Activated CD4-positive, alpha-beta T cell treated with anti-CD3 and anti-CD28 coated beads for 4 hours (primary cell): ENCODE measurements at regions not wholly inside any gene's neighbourhood (a gene's known extent, or its start where the extent isn't known, plus 50 kb on each side); places are given as distances from the start of the nearest gene placed in this dataset.
"Not testable (repeated sequence)": the region's sequence is repeated elsewhere in the genome, so short reads cannot be mapped to it uniquely, and the experiment has no call there.

Source experiments
- DNase-seq, 2 donors: peaks; one replicate each; pipeline ENCODE4 v3.0.0-alpha.2; 2020

DNA sequence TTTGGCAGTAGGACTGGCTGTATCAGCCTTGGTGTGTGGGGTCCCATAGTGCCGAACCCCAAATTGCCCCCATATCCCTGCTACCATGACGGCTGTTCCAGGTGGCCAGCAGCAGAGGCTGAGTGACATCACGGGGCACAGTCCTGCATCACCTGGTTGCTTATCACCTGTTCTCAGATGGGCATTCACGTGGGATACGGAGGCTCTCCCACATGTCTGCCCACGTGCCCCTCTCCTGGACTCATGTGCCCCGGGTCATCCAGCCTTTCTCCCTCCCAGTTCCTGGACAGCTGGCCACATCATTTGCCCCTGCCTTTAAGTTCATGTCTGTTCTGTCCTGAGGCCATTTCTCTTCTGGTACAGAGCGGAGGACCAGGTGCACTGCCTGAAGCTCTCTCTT lies 431.0 kb upstream of the B3GAT1 start:
- no peak for DNase-seq

DNA sequence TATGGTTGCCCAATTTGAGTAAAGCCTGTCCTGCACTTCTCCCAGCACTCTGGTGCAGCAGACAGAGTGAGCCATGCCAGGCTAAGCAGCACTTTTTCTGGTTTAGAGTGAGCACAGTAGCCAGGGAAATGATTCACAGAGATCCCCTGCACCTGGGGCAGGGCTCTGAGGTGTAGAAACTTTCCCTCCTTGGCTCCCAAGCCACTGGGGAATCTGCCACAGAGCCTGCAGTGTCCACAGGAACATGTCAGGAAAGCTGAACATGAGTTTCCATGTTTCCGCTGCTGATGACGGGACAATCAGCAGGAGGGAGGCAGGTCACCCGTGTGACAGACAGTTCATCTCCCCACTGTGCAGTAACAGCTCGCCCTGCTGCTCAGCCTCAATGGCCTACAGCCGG lies 429.9 kb upstream of the B3GAT1 start:
- no peak for DNase-seq

DNA sequence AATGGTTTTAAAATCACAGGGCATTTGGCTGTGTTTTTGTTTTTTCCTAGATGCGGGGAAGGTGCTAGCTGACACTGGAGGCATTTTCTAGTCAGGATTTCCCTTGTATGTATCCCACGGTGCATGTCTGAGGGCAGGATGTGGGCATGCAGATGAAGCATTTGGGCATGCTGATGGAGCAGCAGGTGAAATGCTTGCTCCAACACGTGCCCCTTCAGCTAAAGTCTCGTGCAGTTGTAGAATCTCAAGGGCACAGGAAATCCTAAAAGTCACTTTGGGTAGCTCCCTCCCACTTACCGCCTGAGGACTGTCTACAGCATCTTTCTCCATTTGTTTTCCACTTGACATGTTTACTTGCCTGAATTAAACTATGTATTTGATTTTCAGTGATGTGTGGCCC lies 429.4 kb upstream of the B3GAT1 start:
- DNase-seq: no peak

DNA sequence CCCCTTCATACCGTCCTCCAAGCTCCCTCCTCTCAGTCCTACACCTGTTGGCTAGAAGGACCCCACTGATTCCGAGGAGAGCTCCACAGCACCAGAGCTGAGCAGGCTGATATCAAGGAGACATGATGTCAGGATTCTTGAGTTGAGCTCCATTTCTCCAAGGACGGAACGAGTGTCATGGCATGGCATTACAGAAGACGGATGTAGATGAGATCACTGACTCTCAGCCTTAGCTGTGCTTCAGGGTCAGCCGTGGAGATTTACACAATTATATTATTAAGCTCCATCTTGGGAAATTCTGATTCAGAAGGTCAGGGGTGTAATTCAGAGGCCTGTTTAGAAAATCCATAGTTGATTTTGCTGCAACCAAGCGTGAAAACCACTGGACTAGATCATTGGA lies 428.9 kb upstream of the B3GAT1 start:
- DNase-seq: no peak

DNA sequence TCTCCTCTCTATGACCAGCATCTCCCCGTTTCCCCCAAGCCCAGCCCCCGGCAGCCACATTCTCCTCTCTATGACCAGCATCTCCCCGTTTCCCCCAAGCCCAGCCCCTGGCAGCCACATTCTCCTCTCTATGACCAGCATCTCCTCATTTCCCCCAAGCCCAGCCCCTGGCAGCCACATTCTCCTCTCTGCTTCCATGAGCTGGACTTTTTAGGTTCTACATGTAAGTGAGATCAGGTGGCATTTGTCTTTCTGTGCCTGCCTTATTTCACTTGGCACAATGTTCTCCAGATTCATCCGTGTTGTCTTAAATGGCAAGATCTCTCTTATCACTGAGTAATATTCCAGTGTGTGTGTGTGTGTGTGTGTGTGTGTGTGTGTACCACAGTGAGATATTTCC lies 428.1 kb upstream of the B3GAT1 start:
- not testable (repeated sequence) for DNase-seq

DNA sequence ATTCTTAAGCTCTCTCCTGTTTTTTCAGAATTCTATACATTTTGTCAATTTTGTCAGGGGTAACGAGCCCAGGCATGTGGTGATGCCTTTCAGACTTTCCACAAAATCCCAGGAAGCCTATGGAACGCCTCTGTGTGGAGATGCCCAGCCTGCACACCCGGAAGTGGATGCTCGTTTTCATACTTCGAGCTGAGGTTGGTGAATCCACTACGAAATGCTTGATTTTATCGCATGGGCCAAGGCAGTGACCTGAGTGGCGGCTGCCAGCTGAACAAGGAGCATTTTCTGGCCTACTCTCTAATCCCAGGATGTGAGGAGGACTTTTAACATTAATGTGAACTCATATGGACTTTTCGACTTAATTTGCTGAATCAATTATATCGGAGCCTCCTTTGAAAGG lies 426.7 kb upstream of the B3GAT1 start:
- DNase-seq: no peak

DNA sequence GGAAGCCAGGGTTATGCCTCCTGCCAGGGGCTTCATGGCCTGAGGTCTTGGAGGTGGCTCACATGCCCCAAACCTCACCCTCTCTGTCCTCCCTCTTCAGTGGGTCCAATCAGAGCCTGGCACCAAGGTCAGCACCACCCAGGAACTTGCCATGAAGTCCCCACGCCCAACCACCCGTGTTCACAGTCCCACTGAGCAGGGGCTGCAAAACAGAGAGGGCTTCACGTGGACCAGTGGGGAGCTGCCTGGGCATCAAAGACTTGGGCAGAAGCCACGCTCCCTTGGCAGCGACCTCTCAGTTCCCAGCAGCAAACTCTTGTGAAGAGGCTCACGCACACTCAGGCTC lies 425.8 kb upstream of the B3GAT1 start:
- DNase-seq: no peak

DNA sequence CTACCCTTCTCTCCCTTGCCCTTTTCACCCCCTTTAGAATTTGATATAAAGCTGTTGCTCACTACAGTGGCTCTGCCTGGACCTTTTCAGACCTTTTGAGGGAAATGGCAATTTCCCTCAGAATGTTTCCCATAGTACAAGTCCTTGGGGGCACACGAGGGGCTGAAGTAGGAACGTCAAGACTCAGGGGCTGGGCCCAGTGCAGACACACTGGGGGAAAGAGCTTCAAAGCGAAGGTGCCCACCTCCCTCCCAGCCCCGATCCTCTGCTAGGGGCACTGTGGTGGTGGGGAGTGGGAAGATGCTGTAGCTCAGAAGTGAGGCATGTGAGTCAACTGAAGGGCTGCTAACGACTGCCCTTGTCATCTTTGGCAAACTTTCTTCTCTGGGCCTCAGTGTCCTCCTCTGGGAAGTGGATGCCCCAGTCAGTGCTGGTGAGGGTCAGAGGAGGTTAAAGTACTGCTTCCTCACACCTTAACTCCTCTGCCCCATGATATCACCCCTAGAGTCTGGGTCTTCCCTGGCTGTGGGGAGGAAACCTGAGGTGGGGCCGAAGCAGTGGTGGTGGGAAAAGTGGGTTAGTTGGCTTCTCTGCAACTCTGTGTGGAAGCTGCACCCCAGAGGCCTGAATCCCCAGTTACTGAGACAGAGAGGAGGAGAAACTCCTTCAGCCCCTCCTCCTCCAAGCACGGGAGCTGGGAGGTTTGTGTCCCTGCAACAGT lies 425.3 kb upstream of the B3GAT1 start:
- DNase-seq: no peak

DNA sequence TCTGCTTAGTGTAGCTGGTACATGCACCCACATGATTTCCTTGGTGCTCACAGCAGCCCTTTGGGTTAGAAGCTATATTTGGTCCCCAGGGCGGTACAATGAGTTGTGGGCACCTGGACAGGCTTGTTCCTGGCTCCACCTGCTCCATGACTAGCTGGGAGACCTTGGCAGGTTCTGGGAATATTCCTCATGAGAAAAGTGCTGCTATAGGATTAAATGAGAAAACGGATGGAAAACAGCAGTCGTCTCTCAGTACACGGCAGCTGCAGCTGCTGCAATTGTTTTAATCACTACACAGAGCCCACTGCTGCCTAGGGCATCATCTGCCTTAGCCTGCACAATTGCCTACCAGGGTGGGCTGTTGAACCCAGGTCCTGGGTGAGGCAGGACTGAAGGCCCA lies 424.5 kb upstream of the B3GAT1 start:
- DNase-seq: no peak

DNA sequence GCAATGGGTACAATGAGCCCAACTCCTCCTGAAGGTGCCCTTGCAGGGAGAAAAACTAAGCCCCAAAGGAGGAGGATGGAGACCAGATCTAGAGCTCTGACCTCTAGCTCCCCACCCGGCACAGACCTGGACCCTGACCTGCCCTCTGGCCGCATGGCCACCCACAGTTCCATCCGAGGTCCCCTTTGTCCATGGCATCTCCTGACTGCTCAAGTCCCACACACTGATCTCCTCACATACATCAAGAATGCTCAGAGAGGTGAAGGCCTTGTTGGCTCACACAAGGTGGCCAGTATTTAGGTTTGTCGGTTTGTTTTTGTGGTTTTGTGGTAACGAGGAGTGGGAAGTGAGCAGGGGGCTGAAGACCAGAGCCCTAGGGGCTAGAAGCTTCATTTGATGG lies 423.5 kb upstream of the B3GAT1 start:
- DNase-seq: no peak

DNA sequence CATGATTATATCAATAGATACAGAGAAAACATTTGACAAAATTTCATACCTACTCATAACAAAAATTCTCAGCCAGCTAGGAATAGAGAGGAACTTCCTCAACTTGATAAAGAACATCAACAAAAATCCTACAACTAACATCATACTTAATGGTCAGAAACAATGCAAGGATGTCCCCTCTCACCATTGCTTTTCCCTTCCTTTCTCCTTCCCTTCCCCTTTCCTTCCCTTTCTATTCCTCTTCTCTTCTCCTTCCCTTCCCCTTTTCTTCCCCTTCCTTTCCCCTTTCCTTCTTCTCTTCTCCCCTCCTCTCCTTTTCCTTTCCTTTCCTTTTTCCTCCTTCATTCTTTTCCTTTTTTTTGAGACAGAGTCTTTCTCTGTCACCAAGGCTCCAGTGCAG lies 418.3 kb upstream of the B3GAT1 start:
- no peak for DNase-seq

DNA sequence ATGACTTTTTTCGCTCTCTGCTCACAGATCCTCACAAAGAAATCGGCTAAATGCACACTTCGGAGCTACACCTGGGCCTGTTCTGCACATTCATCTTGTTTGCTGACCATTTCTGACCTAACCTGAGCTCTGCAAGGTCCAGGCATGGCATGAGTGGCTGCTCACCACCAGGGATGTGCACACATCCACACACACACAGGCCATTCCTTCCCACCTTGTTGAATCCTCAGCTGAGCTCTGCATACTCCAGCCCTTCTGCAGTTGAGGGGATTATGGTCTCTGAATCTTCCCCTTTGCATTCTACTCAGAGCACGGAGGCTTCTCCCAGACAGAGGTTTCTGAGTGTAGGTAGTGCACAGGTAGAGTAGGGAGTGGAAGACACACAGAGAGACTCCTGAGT lies 411.9 kb upstream of the B3GAT1 start:
- no peak for DNase-seq

DNA sequence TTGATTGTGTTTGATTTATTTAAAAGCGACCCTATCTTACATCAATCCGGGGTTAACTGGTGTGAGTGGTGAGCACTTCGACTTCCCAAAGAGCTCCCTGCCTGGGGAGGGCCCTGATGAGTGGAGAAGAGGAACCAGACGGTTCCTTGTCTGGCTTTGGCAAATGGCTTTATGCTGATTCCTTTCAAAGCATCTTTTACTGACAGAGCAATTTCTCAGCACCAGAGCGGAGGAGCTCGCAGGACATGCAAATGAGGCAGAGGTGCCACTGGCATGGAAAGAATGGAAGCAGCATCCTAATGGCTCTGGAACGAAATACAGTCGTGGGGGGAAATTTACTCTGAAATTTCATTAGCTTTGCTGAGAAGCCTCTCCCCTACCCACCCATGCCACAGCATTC lies 410.9 kb upstream of the B3GAT1 start:
- DNase-seq: no peak

DNA sequence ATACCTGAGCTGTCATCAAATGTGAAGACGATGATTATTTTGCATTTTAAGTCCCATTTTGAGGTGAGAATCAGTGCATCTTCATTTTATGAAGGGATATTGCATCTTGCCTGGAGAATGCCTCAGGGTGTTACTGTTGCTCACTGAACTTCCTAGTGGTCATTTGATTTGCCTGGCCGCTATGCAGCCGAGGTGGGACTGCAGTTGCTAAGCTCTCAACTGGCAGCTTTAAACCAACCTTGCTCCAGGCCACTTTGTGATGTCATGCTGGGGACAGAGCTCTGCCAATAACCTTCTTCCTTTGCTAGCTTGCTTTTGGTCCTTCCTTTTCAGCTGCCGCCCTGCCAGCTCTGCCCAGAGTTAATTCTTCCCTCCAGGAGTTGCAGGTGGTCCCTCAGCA lies 409.4 kb upstream of the B3GAT1 start:
- DNase-seq: no peak

DNA sequence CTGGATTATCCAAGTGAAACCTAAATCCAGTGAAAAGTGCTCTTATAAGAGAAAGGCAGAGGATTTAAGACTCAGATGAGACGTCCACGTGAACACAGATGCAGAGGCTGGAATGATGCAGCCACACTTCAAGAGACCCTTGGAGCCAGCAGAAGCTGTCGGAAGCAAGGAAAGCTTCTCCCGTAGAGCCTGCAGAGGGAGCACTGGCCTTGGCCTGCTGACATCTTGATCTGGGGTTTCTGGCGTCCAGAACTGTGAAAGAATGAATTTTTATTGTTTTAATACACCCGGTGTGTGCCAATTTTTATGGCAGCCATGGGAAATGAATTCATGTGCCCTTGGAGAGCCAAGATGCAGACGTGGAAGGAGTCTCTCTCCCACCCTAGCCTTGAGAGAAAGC lies 407.0 kb upstream of the B3GAT1 start:
- DNase-seq: no peak

DNA sequence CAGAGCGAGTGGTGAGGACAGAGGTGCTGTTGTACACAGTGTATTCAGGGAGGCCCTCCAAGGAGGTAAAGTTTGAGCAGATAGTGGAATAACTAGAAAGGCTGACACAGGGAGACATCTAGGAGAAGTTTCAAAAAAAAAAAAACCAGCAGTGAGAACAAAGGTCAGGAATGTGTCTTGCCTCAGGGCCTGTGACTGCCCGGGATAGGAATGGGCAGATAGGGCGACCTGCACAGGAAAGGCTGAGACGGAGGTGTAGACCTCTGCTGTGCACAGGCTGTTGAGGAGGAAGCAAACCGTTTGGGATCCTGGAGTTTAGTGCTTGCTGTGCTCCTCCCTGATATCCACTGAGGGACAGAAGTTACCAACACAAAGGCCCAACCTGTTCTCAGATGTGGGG lies 406.5 kb upstream of the B3GAT1 start:
- no peak for DNase-seq

DNA sequence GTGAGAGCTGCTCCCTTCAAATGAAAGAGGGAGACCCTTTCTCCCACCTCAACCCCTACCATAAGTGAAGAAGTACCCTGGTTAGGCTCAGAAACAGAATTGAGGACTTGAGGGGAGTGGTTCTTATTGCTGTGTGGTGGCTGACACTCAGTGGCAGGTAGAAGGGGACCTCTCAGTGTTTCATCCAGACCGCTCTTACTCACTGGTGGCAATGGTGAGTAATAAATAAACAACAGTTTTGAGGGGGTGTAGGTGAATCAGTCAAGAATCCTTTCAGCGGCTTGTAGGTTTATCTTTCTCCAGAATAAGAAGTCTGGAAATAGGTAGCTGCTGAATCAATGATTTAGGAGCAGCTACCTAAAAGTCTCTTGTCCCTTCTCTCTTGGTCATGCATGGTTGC lies 403.4 kb upstream of the B3GAT1 start:
- no peak for DNase-seq

DNA sequence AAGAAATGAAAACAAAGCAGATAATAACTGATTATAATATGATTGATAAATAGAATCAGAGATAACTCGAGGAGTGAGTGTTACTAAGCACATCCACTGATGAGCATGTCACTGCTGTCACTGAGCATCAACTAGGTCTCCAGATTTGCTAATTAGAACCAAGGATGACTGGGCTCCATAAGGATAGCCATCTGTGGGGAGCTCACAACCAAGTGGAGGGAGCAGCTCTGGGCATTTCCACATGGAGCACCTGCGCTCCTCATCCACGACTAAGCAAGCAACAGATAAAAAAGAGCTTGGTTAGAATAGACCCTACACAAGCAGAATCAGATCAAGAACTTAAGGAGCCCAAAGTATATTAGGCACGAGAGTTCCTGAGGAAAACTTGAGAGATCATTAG lies 396.0 kb upstream of the B3GAT1 start:
- no peak for DNase-seq

DNA sequence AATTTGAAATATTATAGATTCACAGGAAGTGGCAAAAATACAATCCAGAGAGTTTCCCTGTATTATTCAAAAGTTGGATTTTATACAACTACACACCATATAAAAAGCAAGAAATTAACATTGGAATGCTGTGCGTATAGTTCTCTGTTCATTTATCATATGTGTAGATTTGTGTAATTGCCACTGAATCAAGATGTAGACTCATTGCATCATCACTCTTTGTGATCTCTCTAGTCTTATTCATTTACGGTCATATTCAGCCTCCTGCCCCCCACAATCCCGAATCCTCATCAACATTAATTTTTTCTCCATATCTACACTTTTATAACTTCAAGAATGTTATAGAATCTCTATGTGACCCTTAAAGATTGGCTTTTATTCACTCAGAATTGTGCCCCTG lies 390.6 kb upstream of the B3GAT1 start:
- no peak for DNase-seq

DNA sequence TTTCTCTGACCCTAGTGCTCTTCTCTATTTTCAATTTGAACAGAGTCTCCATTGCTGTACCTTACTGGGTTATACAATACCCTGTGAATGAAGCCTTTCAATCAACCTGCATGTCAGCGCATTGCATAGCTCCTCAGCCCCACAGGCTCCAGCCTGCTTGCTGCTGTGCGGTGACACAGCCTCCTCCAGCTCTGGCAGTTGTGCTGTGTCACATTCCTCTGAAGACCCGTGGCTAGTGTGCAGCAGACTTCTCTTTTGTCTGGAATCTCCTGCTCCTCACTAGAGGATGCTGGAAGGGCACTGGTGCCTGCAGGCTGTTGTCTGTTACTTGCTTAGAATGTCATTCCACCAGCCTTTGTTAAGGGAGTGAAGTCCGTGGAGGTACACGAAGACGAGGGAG lies 390.1 kb upstream of the B3GAT1 start:
- DNase-seq: no peak

DNA sequence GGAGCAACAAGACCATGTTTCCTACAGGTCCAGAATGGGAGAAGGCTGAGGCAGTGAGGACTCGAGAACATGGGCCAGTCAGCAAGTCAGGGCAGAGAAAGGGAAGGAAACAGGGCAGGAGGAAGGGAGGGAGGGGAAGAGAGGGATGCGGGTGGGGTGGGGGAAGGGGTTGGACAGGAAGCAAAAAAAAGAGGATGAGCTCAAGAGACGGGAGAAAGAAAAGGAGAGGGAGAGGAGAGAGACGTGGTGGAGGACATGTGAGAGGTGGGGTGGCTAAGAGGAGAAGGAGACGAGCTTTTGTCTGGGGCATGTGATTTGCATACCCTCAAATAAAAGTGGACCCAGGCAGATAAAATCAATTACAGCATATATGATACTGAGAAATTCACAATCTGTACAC lies 389.5 kb upstream of the B3GAT1 start:
- no peak for DNase-seq

DNA sequence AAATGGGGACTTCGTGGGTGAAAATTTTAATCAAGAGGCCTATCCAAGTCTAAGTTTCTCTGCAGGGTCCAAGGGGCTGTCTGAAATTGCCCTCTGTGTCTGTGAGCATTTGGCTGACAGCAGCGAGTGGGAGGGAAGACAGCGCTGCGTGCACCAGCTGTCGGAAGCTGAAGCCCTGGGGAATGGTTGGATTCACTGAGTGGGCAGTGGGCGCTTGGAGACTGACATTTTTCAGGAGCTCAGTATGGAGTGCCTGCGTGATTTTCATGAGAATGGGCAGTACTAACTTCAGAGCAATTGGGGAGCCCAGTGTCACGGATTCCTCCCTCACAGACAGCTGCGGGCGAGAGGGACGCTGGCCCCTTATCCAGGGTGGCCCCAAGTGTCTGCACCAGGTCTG lies 388.8 kb upstream of the B3GAT1 start:
- no peak for DNase-seq

DNA sequence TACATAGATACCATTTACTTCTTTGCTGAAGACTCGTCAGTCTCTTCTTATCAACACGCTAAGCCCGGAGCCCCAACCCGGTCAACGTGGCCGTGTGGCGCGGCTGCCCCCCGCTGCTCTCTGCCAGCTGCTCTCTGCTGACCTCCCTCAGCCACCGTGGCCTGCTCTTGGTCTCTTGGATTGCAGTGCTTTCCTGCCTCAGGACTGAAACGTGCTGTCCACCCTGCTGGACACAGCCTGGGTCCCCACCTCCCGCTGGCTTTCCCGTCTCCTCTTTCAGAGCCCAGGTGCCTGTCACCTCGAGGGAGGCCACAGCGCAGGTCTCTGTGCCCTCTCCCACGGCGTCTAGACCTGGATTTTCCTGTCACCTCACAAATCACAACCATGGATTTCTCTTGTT lies 388.1 kb upstream of the B3GAT1 start:
- DNase-seq: no peak

DNA sequence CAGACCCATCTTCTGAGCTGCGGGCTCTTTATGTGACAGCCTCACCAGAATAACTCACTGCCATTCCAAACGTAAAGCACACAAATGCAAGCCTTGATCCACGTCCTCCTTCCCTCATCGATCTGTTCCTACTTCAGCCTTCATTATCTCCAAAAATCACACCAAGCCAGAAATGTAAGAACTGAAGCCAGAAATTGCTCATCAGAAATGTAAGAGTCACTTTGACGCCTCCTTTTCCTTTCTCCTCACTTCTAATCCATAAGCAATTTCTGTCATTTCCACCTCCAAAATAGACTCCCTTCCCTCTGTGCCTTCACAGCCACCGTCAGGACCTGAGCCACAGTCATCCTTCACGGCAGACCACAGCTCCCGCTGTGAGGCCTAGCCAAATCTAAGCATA lies 387.3 kb upstream of the B3GAT1 start:
- DNase-seq: no peak

DNA sequence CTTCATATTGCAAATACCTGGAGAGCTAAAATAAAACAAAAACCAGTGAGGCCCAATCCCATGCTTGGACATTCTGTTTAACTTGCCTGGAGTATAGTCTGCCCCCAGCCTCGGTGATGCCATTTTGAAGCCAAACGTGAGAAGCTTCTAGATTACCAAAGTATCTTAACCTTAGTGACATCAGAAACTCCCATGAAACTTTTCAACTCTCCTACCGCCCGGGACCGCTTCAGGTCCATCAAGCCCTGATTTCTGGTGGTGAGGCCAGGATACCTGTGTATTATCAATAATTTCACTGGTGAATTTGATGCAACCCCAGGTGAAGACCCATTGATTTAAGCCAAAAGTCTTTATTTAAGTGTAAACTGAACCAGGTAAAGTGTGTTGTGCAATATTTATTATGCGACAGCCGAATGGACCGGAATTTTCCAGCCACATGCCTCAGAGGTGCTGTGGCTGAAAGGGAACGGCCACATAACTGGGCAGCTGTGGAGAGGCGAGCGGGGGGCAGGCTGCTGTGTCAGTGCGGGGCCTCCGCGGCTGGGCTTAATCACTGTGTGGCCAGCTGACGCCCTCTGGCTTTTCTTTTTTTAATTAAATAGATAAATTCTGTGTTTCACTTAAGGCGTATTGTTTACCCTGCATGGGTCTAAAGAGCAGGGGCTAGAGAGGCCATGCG lies 385.5 kb upstream of the B3GAT1 start:
- DNase-seq: no peak
